ENCODE measurements at regions not wholly inside any gene's neighbourhood (a gene's known extent, or its start where the extent isn't known, plus 50 kb on each side); places are given as distances from the start of the nearest gene placed in this dataset.
"Not testable (repeated sequence)": the region's sequence is repeated elsewhere in the genome, so short reads cannot be mapped to it uniquely, and the experiment has no call there.

GRCh38 chr15:93941697-93942096, 289.7 kb upstream of the MCTP2 start:
- DNase-seq (ENCODE audit: low spot score) = no peak

- DNase-seq (ENCODE audit: low spot score) = no peak
Measured at GRCh38 chr15:93940226-93940625, 291.1 kb upstream of the MCTP2 start.

- no peak for DNase-seq (ENCODE audit: low spot score)
Measured at GRCh38 chr15:93932164-93932776, 299.1 kb upstream of the MCTP2 start.

GRCh38 chr15:93929375-93930094, 301.8 kb upstream of the MCTP2 start:
- peak; percentile 57 for DNase-seq (ENCODE audit: low spot score)

- no peak for DNase-seq (ENCODE audit: low spot score)
Measured at GRCh38 chr15:93920204-93920603, 311.2 kb upstream of the MCTP2 start.

DNA sequence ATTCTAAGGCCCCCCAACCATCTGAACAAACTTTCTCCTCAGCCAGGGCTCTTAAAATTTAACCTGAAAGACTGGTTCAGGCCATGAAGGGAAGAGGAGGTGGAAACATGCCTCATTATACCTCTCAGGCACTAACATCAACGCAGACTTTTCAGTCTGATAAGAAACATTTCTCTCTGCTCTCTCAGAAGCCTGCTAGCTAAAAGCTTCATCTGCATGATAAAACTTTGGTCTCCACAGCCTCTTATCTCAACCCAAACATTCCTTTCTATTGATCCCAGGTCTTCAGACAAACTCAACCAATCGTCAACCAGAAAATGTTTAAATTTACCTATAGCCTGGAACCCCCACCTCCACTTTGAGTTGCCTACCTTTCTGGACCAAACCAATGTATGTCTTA, 312.6 kb upstream of the MCTP2 start:
- DNase-seq (ENCODE audit: low spot score) = not testable (repeated sequence)

DNA sequence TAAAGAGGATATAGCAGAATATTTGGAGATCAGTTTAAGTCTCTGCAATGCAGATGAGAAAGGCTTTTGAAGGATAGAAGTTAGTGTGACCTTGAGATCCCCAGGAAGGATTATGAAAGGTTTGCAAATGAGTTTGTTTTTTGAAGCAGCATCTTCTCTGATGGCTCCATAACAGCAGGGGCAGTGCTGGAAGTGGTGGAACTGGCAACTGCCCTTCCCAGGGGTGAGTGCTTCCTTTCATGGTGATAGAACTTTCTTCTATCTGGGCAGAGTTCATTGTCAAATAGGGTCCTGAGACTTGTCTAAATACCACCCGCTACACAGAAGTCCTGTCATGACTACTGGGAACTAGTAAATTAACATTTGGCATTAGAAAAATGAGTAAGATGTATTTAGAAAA, 314.2 kb upstream of the MCTP2 start:
- DNase-seq (ENCODE audit: low spot score) = no peak

DNA sequence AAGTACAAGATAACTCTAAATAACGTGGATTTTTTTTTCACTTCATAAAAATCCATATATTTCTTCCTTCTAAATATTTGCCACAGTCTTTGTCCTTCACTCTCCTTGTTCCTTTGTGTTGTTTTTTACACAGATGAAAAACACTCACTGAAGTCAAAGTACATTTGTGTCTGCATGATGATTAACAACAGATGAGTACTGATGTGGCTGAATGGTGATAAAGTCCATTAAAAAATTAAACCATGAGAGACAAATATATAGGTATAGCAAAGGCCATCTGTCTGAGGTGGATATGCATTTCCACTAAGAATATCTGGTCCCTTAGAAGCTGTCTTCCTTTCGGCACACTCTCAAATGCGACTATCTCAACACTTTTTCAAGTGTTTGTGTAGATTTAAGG, 317.5 kb upstream of the MCTP2 start:
- DNase-seq (ENCODE audit: low spot score) = no peak

DNA sequence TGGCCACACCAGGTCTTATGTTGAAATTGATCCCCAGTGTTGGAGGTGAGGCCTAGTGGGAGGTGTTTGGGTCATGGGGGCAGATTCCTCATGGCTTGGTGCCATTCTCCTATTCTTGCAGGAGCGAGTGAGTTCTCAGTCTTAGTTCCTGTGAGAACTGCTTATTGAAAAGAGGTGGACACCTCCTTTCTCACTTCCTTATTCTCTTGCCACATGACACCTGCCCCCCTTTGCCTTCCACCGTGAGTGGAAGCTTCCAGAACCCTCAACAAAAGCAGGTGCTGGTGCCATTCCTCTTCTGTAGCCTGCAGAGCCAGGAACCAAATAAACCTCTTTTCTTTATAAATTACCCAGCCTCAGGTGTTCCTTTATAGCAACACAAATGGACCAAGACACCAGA, 318.1 kb upstream of the MCTP2 start:
- no peak for DNase-seq (ENCODE audit: low spot score)

DNA sequence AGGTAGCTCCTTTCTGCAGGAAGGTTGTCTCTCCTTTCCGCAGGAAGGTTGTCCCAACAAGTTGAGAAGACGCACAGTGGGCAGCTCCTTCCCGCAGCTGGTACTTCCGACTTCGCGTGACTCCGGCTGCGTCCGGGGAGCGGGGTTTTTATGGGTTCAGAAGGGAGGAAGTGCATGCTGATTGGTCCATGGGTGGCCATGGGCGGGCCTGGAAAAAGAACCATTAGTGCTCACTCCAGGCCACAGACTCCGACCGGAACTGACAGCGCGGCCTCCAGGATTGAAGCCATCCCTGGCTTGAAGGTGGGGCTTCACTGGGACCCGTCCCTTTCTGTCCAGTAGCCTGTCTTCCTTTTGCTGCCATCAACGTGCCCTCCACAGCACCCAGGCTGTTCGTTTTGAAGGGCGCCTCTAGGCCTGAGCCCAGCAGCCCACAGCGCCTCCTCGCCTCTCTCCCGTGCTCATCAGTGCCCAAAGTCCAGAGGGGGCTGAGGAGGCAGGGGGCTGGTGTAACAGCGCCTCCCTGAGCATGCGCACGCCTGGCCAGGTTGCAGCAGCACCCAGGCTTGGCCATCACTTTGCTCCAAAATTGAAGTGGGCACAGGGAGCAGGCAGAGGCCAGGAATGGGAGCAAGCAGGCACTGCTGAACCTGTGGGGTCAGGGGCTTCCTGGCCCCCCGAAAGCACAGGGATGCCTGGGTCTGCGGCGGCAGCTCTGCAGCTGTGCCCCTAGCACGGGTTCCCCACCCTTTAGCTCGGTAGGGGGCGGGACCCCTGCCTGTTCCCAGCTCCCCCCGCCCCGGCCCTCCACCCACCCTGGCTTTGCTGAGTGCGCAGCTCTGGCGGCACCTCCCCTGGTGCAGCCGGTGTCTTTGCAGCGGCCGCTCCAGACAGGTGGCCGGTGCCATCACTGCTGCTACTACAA, 330.6 kb upstream of the MCTP2 start:
- no peak for DNase-seq (ENCODE audit: low spot score)

DNA sequence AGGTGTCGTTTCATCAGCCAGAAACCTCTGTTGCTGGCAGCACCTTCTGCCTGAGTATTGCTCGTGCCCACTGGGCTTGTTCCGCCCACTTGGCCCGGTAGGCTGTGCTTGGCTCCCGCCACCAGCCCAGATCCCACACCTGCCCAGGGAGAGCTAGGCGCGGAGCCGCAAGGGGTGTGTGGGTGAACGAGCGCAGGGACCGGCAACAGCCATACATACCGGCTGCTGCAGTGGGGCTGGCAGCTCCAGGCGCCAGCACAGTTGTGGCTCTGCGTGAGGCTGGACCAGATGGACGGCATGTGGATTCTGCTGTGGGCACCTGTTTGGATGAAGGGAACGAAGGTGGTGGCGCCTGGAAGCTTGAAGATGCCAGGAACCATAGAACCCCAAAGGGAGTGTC, 331.5 kb upstream of the MCTP2 start:
- no peak for DNase-seq (ENCODE audit: low spot score)

DNA sequence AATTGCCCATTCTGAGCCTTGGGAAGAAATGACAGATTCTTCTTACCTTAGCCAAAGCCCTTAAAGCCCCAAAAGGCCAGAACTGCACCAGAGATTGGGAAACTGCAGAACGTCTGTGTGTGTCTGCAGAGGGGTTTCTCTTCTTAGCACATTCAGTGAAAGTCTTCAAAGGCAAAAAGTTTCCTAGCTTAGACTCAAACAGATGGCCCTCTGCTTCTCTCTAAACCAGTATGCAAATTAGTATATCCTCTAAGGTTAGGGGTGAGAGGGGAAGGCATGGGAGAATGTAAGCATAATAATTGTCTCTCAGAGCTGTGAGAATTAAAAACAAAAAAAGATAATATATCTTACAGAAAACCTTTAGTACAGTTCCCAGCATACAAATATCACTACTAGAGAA, 334.0 kb upstream of the MCTP2 start:
- DNase-seq (ENCODE audit: low spot score) = no peak

- no peak for DNase-seq (ENCODE audit: low spot score)
Measured at GRCh38 chr15:93895976-93896770, 335.2 kb upstream of the MCTP2 start.

DNA sequence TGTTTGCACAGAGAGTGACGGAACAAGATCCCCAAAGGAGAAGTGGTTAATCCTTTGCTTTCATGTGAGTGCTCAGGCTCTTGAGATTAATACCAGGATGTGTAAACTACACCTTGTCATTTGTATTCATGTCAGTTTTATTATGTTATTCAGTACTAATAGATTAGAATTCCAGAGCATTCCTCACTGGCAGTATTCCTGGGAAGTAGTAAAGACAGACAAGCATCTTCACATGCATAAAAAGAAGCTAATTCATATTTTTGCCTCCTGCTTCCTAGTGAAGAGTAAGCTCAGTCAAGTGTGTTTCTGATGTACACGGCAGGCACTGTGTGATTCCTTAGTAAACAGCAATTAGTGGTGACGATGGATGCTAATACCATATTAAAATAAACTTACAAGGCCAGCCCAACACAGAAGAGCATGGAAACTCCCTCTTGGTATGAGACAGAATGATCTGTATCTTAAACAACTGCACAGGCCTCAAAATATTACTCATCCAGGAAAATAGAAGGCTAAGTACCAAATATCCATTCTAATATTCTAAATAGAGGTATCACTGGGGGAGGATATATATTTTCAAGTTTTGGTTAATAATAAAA, 336.8 kb upstream of the MCTP2 start:
- no peak for DNase-seq (ENCODE audit: low spot score)

DNA sequence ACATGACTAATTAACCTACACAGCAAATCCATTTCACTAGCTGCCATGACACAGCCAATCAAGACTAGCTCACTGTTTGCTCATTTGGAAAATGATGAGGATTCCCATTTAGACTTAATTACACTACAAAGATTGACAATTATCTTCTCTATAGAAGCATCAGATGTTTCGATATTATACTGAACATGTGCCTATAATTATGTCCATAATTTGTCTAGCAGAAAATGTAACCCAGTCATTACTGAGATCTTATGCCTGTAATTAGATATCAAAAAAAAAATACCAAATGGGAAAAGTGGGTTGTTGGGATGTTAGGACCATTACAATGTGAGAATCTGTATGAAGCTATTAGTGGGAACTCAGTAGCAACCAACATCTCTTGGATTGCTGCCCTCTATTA, 344.2 kb upstream of the MCTP2 start:
- no peak for DNase-seq (ENCODE audit: low spot score)

DNA sequence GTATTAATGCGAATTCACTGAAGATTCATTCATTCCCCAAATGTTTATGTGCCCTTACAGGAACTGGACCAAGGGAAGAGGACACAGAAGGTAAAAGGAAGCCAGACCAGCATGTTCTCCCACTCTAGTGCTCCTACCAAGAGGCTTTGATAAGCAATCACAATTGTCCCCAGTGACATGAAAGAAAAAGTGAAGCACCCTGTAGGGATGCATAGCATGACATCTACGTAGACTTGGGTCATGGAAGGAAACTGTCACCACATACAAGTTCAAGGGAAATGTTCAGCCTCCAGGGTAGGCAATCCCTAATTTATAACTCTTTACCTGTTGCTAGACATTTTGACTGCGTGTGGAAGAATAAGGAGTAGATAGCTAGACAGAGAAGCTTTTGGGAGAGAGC, 348.6 kb upstream of the MCTP2 start:
- DNase-seq (ENCODE audit: low spot score) = no peak

GRCh38 chr15:93882141-93882540, 349.2 kb upstream of the MCTP2 start:
- no peak for DNase-seq (ENCODE audit: low spot score)

DNA sequence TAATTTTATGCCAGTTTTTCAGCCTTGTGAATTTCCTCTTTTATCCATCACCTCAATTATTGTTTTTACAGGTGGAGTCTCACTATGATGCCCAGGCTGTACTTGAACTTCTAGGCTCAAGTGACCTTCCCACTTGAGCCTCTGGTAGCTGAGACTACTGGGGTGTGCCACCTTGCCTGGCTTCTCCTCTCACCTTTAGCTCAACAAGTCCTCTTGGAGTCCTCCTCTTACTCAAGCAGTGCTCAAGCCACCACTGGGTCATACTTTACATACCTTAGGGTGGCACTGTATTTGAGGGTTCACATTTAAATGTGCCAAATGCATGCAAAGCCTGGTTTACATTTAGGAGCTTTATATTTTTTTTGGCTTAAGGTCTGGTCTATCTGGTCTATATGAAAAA, 350.1 kb upstream of the MCTP2 start:
- no peak for DNase-seq (ENCODE audit: low spot score)

DNA sequence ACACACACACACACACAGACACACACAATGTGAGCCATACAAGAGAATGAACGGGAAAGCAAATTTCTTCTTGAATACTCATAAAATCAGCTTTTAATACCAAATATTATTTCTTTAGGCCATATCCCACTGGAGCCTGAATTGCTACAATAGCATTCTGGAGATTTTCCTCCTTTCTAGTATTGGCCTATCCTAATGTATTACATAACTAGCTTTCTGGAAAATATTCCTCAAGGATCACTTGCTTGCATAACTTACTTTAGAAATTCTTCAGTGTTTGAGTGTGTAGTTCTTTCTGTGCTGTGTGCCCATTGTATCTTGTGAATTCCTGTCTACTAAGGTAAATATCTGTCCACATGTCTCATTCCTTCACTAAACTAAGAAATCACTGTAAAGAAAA, 351.0 kb upstream of the MCTP2 start:
- no peak for DNase-seq (ENCODE audit: low spot score)

DNA sequence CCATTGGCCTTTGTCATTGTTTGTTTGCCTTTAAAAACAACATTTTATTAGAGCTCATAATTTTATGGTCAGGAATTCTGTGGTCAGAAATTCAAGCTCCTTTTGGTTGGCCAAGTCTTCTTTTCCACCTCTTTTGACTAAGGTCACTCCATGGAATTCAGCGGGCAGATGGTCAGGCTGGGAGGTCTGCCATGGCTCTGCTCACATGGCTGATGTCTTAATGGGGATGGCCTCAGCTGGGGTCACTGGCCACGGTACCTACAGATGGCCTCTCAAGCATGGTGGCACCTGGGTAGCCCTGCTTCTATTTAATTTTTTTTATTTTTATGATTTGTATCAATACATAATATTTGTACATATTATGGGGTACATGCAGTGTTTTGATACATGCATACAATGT, 360.8 kb upstream of the MCTP2 start:
- no peak for DNase-seq (ENCODE audit: low spot score)

DNA sequence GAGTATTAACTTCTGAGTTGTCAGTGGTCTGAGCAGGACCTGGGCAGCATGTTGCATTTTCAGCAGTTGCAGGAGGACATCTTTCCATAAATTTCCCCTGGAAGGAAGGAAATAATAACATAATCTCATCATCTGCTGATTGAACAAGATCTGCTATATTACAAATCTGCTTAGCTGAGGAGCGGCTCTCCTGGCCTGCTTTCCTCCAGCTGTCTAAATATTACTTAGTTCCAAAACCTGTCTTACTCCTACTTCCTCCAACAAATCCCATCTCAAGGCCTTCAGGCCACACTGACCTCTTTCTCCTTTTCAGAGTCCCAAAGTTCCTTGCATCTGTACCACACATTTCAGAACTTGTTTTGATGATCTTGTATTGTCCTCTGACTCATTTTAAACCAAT, 364.4 kb upstream of the MCTP2 start:
- no peak for DNase-seq (ENCODE audit: low spot score)

GRCh38 chr15:93866476-93866875, 364.9 kb upstream of the MCTP2 start:
- peak; percentile 21 for DNase-seq (ENCODE audit: low spot score)
